Adrenal gland (tissue), 9 donors: ENCODE measurements at regions not wholly inside any gene's neighbourhood (a gene's known extent, or its start where the extent isn't known, plus 50 kb on each side); places are given as distances from the start of the nearest gene placed in this dataset.

Source experiments
- DNase-seq, 7 donors: peaks; one replicate each; pipeline ENCODE4 v3.0.0-alpha.2; 2019 to 2020
- H3K27ac ChIP-seq, 5 donors: fragments of 200-600 bp; sonication (generic) in 4 of 5; 1 replicate in 3 of 5; 2 replicates in 2 of 5; pipeline versions ENCODE4 v1.5.1 to v1.8.0; 2016 to 2020; ENCODE audit warnings: mild to moderate bottlenecking in 1 of 5
- H3K27me3 ChIP-seq: fragments of 200-600 bp; 2 replicates; pipeline ENCODE4 v1.8.0; 2021
- H3K36me3 ChIP-seq, 2 donors: fragments of 200-600 bp; replicated peaks in 1 of 2; 1 replicate in 1 of 2; 2 replicates in 1 of 2; pipeline versions ENCODE4 v1.5.1 to v1.8.0; 2018 to 2022
- H3K4me1 ChIP-seq, 2 donors: fragments of 200-600 bp; replicated peaks in 1 of 2; 1 replicate in 1 of 2; 2 replicates in 1 of 2; pipeline versions ENCODE4 v1.5.1 to v1.8.0; 2018 to 2021
- H3K4me3 ChIP-seq, 4 donors: fragments of 200-600 bp; sonication (generic) in 3 of 4; one replicate each; pipeline ENCODE4 v1.5.1; 2016 to 2018
- H3K9me3 ChIP-seq, 3 donors: fragments of 200-600 bp; sonication (generic) in 1 of 3; replicated peaks in 1 of 3; 1 replicate in 2 of 3; 2 replicates in 1 of 3; pipeline versions ENCODE4 v1.5.1 to v1.8.0; 2016 to 2021
- CTCF ChIP-seq, 6 experiments: fragments of 450-650 bp in 4 of 6; fragments of 200-600 bp in 2 of 6; sonication (generic) in 1 of 6; IDR thresholded peaks; 1 replicate in 5 of 6; 2 replicates in 1 of 6; pipeline versions ENCODE4 v1.5.1 to v1.8.0; 2016 to 2021; ENCODE audit warnings: antibody characterized with exemption in 6 of 6, mild to moderate bottlenecking in 2 of 6, moderate library complexity in 1 of 6
- POLR2A ChIP-seq, 2 donors: fragments of 450-650 bp; IDR thresholded peaks; one replicate each; pipeline ENCODE4 v1.6.1; 2017; ENCODE audit warnings: antibody characterized with exemption in 2 of 2, mild to moderate bottlenecking in 2 of 2, moderate library complexity in 1 of 2
- WGBS, 4 donors: extraction: QIAGEN DNeasy Blood & Tissue Kit in 2 of 4; methylation state at CpG; one replicate each; pipeline versions ENCODE4 v1.1.5 to v1.1.7; 2013 to 2017; 5-methylcytosine and 5-hydroxymethylcytosine counted together
- intact Hi-C, 2 donors: fragments of 100-400 bp; cut with DNase I; formaldehyde crosslinking; loops; one replicate each; pipeline versions ENCODE4 v1.14.1 to v1.15.0; 2022 to 2023
- donor health status: healthy with polysubstance abuse.
- donor health status: Bipolar disorder and iron deficiency.
- donor health status: DM: yes; HTN: yes; CAD: no.
- donor health status: DM: no; HTN: no; CAD: no.
- donor health status: DM: no; HTN: no; CAD: no.

- Histone ChIP-seq H3K27ac (no peak overlapping the region), H3K4me3 (no peak overlapping the region), H3K4me1 (no peaks in the 10 kb centered on the region), H3K27me3 (no peaks in the 10 kb centered on the region), H3K9me3 (no peaks in the 10 kb centered on the region), H3K36me3 (no peaks in the 10 kb centered on the region)
- intact Hi-C loops: no loop called here
- TF ChIP-seq CTCF (IDR thresholded peaks at IDR 0.05) (no peak), POLR2A (IDR thresholded peaks at IDR 0.05) (no peak)
- no peak for DNase-seq
- 80 to 91% (median 82%) methylated on average over 5 to 11 of the region's 11 CpGs for WGBS, 4 donors
These were observed 130.1 kb downstream of the FOXL1 start for GRCh38 chr16:86708431-86708830.

- H3K27me3 ChIP-seq: no peaks in the 10 kb centered on the region
- TF ChIP-seq POLR2A (IDR thresholded peaks at IDR 0.05) (no peak), CTCF (IDR thresholded peaks at IDR 0.05) (no peak)
- H3K27ac ChIP-seq: no peak overlapping the region
- no peak overlapping the region for H3K4me3 ChIP-seq
- H3K9me3 ChIP-seq: no peaks in the 10 kb centered on the region
- DNase-seq: no peak
- WGBS, 4 donors: 71 to 85% (median 79%) methylated on average over 3 of the region's 3 CpGs
- intact Hi-C loops: no loop called here
- H3K36me3 ChIP-seq: no peaks in the 10 kb centered on the region
- H3K4me1 ChIP-seq: no peaks in the 10 kb centered on the region
These were observed 130.8 kb downstream of the FOXL1 start for GRCh38 chr16:86709103-86709502.

- Histone ChIP-seq H3K36me3 (no peaks in the 10 kb centered on the region), H3K27me3 (no peaks in the 10 kb centered on the region), H3K4me1 (no peaks in the 10 kb centered on the region), H3K4me3 (no peak overlapping the region), H3K27ac (no peak overlapping the region), H3K9me3 (no peaks in the 10 kb centered on the region)
- no peak for DNase-seq
- 79 to 81% (median 80%) methylated on average over 18 to 31 of the region's 31 CpGs for WGBS, 4 donors
- intact Hi-C loops: no loop called here
- TF ChIP-seq POLR2A (IDR thresholded peaks at IDR 0.05): no peak
- TF ChIP-seq CTCF (IDR thresholded peaks at IDR 0.05): no peak
These were observed 131.7 kb downstream of the FOXL1 start for GRCh38 chr16:86709902-86710601.

GRCh38 chr16:86710602-86710950, 132.2 kb downstream of the FOXL1 start:
- intact Hi-C loops: no loop called here
- TF ChIP-seq POLR2A (IDR thresholded peaks at IDR 0.05): no peak
- no peak for TF ChIP-seq CTCF (IDR thresholded peaks at IDR 0.05)
- no peaks in the 10 kb centered on the region for H3K36me3 ChIP-seq
- WGBS, 4 donors: 48 to 75% (median 60%) methylated on average over 3 to 8 of the region's 8 CpGs
- no peak overlapping the region for H3K27ac ChIP-seq
- H3K27me3 ChIP-seq: no peaks in the 10 kb centered on the region
- no peak overlapping the region for H3K4me3 ChIP-seq
- H3K4me1 ChIP-seq: no peaks in the 10 kb centered on the region
- H3K9me3 ChIP-seq: no peaks in the 10 kb centered on the region
- DNase-seq: no peak
